HG02981 (cell line): ENCODE measurements at regions not wholly inside any gene's neighbourhood (a gene's known extent, or its start where the extent isn't known, plus 50 kb on each side); places are given as distances from the start of the nearest gene placed in this dataset.
A peak's percentile ranks its signal among the peaks of the same experiment; 100 is the strongest.

Source experiments
- ATAC-seq: cut with Tn5 transposase; IDR thresholded peaks from one replicate; pipeline ENCODE4 v1.9.1; 2021; ENCODE audit warnings: mild to moderate bottlenecking, moderate library complexity; ENCODE audit not compliant: unreplicated experiment

- ATAC-seq, result no peak
Observed at GRCh38 chr11:128330203-128330602, 257.2 kb downstream of the ETS1 start.

DNA sequence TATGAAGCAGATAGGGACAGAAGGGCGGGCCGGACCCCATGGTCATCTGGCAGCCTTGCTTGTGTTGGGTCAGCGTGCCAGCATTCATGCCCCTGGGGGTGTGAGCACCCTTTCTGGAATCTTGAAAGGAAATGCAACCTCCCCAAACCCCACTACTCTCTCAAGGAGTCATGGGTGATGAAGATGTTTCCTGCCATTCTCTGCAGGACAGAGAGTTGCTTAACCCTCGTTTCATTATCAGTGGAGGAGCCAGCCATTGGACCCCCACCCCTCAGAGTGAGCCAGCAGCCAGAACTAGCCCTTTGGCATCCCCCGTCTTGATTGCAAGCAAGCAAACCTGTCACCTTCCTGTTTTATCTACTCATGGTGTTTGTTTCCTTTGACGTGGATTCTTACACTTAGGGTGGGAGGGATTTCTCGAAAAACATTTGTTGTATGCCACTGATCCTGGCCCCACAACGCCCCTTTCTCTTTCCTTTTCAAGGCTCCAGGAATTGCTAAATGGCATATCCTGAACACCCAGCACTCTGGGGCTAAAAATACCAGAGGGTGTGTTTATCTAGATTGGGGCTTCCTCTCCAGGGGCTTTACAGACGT is 258.3 kb downstream of the ETS1 start:
- ATAC-seq, result no peak

GRCh38 chr11:128327274-128327673 is 260.1 kb downstream of the ETS1 start:
- ATAC-seq, result no peak

GRCh38 chr11:128326791-128327190 is 260.6 kb downstream of the ETS1 start:
- no peak for ATAC-seq

- ATAC-seq, result no peak
Observed at GRCh38 chr11:128324531-128325141, 262.7 kb downstream of the ETS1 start.

DNA sequence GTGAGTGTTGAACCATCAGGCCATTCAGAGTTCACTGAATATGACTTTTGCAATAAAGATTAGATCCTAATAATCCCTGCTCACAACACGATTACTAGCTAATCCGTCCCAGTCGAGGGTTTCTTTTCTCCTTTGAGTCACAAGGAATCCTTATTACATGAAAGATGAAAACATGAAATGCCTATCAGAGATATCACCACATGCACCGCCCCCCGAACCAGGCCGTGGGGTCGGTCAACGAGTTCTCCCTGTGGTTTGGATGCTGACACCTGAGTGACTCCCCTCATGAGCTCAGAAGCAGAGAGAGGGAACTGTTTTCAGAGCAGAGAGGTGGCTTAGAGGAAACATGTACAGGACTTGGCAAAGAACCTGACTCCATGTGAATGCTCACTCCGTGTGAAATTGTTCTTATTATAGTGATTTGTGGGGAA is 263.3 kb downstream of the ETS1 start:
- ATAC-seq, result no peak

DNA sequence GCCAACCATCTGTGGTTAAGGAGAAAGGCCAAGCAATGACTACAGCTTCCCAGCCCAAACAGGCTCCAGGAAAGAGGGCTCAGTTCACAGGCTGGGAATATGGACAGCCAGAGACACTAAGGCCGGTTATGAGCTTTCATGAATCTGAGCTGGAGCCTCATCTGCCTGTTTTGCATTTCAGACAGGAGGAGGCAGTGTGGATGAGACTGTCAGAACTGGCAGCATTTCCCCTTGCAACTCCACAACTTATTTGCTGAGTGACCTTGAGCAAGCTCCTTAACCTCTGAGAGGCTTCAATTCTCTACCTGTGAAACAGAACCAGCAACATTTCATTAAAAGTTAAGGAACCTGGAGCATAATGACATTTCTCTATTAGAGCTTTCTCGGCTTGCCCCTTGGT is 264.0 kb downstream of the ETS1 start:
- ATAC-seq, result no peak

- peak; percentile 97 for ATAC-seq
Observed at GRCh38 chr11:128318856-128319474, 268.4 kb downstream of the ETS1 start.

GRCh38 chr11:128316541-128317227 is 270.7 kb downstream of the ETS1 start:
- no peak for ATAC-seq

DNA sequence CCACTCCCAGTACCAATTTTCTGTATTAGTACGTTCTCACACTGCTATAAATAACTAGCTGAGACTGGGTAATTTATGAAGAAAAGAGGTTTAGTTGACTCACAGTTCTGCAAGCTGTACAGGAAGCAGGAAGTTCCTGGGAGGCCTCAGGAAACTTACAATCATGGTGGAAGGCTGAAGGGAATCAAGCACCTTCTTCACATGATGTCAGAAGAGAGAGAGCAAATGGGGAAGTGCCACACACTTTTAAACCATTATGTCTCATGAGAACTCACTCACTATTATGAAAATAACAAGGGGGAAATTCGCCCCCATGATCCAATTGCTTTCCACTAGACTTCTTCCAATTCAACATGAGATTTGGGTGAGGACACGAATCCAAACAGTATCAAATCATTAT is 271.4 kb downstream of the ETS1 start:
- no peak for ATAC-seq

GRCh38 chr11:128313931-128314330 is 273.4 kb downstream of the ETS1 start:
- ATAC-seq, result no peak

DNA sequence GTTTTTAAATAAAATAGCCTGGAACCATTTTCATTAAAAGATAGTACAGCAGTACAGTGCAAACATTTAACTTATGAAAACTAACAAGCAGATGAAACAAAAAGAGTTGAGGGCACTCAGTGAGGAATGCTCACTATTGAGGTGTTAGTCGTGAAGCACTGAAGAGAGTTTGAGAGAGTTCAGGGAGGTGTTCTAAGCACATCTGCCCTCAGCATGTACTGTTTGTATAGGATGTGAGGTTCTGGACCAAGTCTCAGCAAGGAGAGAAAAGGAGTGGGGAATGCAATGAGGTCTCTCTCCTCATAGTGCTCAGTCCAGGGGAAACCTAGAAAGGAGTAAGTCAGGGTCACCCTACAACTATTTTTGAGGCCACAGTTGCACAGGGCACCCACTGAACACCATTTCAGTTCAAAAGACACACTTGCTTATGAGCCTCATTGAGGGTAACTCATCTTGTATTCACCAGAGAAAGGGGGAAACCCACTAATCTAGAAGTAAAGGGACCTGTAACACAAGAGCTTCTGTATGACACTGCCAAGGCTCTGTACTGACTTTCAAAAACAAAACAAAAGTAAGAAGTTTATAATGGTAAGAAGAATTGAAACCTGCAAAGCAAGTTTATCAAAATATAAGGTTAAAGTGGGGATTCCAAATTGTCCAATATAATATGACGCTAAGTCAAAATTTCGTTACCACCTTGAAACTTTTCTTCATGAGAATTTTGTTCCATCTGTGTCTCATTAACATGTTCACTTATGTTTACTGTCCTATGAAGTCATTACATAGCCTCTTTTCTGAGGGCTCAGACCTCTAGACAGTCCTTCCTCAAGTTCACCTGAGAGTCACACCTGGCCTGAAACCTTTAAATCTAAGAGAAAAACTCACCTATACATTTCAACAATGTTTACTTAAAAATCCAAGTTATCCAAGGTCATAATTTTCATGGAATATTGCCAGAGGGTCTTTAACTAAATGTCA is 275.3 kb downstream of the ETS1 start:
- ATAC-seq, result peak; percentile 70

GRCh38 chr11:128310676-128311445 is 276.5 kb downstream of the ETS1 start:
- no peak for ATAC-seq

- no peak for ATAC-seq
Observed at GRCh38 chr11:128310005-128310404, 277.4 kb downstream of the ETS1 start.

DNA sequence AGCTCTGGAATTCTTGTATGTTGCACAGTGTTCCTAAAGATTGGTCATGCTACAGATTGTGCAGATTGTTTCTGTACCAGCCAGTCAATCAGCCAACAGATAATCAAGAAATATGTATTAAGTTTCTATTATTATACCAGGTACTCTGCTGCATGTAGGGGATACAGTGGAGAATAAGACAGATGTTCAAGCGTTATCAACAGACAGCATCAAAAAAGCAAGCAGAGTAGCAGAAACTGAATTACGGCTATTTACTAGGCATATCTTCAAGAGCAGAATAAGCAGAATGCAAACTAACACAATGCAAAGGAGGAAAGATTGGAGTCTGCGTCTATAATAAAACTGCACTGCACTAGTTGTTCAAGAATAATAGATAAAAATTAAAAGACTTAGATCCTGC is 278.6 kb downstream of the ETS1 start:
- ATAC-seq, result no peak

DNA sequence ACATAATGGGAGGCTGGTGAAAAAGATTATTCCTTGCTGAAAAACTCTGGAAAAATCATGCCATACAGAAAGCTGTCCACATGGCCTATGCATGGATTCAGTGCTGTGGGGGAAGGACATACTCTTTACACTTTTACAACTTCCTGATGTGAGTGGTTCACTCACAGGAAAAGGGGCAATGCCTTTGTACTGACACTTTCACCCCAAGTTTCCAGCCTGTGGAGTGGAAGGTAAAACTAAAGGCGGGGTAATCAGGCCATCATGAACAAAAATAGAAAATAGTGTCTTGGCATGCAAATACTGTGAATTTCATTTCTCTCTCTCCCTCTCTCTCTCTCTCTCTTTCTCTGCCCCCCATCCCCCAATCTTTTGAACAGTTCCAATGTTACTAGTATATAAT is 281.8 kb downstream of the ETS1 start:
- ATAC-seq, result no peak

DNA sequence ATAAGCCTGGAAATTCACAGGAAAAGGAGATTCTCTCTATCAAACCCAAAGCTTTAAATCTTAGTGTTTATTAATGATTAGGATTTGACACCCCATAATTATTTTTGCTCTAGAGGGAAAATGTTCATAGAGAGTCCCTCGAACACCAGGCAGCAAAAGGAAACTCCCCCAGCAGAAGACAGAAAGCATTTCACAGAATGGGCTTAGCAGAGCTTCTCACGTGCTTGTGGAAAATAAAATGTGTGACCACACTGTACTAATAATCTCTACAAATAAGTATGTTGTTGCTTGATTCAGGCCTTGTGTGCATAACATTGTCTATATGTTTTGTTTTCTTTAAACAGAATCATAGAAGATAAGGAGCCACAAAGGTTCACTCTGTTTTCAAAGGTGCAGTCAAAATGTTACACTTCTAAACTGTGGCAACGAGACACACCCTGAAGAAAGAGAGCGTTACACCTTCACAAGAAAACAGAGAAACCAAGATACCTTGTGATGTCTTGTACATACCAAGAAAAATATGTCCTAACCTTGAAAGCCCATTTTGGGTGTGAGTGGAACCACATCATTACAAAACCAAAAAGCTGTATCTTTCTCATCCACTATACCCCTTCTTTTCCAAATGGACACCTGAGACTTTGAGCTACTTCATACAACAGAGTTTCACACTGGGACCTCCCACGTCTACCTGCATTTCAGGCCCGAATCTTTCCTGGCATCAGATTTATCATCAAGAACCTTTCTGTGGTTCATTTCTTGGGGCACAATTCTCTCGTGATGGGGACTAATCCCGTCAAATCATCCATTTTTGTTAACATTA is 282.5 kb downstream of the ETS1 start:
- no peak for ATAC-seq

GRCh38 chr11:128304116-128304515 is 283.2 kb downstream of the ETS1 start:
- ATAC-seq, result no peak

- no peak for ATAC-seq
Observed at GRCh38 chr11:128303383-128303782, 284.0 kb downstream of the ETS1 start.
